ENCODE measurements at regions not wholly inside any gene's neighbourhood (a gene's known extent, or its start where the extent isn't known, plus 50 kb on each side); places are given as distances from the start of the nearest gene placed in this dataset.
A peak's percentile ranks its signal among the peaks of the same experiment; 100 is the strongest.

DNA sequence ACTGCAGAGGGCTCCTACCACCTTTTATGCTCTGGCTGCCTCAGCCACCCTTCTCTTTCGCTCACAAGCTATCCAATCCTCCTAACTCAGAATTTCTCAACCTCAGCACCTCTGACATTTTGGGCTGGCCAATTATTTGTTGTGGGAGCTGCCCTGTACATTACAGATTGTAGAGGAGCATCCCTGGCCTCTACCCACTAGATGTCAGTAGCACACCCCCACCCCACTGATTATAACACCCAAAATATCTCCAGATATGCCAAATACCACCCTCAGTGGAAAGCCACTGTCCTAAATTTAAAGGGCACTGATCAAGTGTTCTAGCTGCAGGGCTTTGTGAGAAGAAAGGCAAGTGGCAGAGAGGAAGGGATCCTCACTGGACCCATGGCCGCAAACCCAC lies 443.1 kb downstream of the SOX6 start:
- no peaks in the 10 kb centered on the region for H3K4me1 ChIP-seq (replicated peaks in 1 of 2)
- in situ Hi-C loops (cut with MboI; ENCODE audit: low pct_unique_long_range_greater_than_20kb in 2 of 9, low sequenced_read_pairs in 9 of 9, unreplicated experiment in 9 of 9) = no loop called here
- WGBS, 10 experiments = 40 to 100% (median 100%) methylated on average over 1 to 2 of the region's 2 CpGs; no CpG with 5 or more reads in 6 of the 10 experiments
- H3K27ac ChIP-seq = no peak overlapping the region
- no peak overlapping the region for H3K4me3 ChIP-seq
- ATAC-seq (replicated peaks in 6 of 8) = peak in 1 of 8 experiments; percentile 73
